Stimulated activated CD8-positive, alpha-beta memory T cell treated with anti-CD3 and anti-CD28 coated beads, Interleukin-4, amount 100 ng/mL, for 1 hour (primary cell): ENCODE measurements at regions not wholly inside any gene's neighbourhood (a gene's known extent, or its start where the extent isn't known, plus 50 kb on each side); places are given as distances from the start of the nearest gene placed in this dataset.
"Not testable (repeated sequence)": the region's sequence is repeated elsewhere in the genome, so short reads cannot be mapped to it uniquely, and the experiment has no call there.

ENCODE experiments used
- DNase-seq, 2 donors: peaks; one replicate each; pipeline ENCODE4 v3.0.0-alpha.2; 2020; ENCODE audit warnings: low read depth in 2 of 2, low spot score in 1 of 2

DNA sequence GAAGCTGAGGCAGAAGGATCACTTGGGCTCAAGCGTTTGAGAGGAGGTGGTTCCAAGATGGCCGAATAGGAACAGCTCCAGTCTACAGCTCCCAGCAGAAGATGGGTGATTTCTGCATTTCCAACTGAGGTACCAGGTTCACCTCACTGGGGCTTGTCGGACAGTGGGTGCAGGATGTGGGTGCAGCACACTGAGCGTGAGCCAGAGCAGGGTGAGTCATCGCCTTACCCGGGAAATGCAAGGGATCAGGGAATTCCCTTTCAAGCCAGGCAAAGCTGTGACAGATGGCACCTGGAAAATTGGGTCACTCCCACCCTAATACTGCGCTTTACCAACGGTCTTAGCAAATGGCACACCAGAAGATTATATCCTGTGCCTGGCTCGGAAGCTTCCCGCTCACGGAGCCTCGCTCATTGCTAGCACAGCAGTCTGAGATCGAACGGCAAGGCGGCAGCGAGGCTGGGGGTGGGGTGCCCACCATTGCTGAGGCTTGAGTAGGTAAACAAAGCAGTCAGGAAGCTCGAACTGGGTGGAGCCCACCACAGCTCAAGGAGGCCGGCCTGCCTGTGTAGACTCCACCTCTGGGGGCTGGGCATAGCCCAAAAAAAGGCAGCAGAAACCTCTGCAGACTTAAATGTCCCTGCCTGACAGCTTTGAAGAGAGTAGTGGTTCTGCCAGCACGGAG is 482.6 kb upstream of the DAB2 start:
- not testable (repeated sequence) for DNase-seq

GRCh38 chr5:39906146-39906545 is 481.4 kb upstream of the DAB2 start:
- DNase-seq = no peak

- no peak for DNase-seq
Observed at GRCh38 chr5:39905356-39905755, 480.6 kb upstream of the DAB2 start.

DNA sequence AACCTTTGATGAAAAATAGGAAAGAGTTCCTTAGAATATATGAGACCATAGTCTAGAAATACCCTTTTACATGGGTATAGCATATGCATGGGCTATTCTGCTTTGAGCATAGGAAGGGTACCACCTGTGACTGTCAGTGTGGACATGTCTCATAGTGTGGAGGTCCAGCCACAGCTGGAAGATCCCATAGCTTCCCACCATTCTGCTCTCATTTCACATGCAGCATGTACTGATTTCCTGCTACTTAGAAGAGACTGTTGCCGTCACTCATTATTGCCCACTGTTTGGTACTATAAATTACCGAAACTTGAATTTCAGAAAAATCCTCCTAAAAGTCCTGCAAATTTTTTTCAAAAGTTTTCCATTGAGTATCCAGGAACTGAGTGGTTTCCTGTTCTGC is 477.8 kb upstream of the DAB2 start:
- DNase-seq = no peak

DNA sequence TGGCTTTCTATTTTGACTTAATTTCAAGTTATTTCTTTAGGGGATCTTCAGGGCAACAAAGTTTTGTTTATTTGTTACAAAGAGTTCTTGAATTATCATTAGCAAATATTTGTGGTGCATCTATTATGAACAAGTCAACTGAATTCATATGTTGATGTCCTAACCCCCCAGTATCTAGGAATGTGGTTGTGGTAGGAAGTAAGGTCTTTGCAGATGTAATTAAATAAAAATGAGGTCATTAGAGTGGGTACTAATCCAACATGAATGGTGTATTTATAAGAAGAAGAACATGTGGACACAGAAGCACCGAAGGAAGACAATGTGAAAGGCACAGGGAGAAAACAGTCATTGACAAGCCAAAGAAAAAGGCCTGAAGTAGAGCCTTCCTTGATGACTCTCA is 474.0 kb upstream of the DAB2 start:
- DNase-seq = no peak

DNA sequence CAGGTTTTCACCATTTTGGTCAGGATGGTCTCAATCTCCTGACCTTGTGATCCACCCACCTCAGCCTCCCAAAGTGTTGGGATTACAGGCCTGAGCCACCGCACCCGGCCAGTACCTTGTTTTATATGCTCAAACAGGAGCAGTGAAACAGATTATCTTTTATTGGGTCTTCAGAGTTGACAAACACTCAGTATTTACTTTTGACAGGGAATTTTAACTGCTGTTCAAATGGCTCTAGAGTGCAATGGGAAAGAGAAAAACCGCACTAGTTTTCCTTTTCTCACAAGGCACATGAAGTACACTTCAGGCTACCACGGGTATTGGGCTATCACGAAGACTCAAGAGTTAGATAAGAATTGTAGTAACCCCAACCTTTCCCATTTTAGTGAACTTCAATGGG is 471.9 kb upstream of the DAB2 start:
- no peak for DNase-seq

DNA sequence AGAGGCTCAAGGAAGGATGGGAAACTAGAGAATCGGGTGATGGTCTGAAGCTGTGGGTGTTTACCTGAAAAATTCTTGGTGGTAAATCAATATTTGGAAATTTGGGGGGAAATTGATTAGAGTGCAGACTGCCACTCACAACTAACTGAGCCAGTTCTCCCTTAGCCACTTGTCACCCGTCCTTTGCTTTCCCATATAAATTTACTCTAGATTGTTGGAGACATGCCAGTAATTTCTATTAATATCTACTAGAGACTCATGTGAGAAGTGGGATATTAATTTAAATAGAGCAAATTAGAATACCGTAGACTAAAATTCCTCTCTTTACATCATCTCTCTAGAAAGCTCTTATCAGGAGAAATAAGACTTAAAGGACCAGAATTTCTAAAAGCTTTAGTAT is 471.3 kb upstream of the DAB2 start:
- DNase-seq = no peak

GRCh38 chr5:39892708-39893107 is 467.9 kb upstream of the DAB2 start:
- DNase-seq = no peak

DNA sequence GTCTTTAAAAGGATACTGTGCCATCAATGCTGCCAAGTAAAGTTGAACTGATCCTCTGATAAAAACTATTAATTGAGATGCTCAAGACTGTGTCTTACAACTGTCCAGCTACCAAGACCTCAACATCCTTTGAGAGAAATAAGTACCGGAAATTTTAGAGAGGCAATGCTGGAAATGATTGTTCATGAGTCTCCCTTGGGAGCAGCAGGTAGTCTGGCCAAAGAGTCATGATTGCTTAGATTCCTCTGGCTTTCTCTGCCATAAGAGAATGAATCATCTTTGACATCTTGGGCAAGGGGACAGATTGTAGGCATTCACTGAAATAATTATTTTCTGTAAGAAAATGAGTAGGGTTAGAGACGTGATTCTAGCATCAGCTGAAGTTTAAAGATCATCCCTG is 466.6 kb upstream of the DAB2 start:
- DNase-seq = no peak

- no peak for DNase-seq
Observed at GRCh38 chr5:39880985-39881384, 456.2 kb upstream of the DAB2 start.

DNA sequence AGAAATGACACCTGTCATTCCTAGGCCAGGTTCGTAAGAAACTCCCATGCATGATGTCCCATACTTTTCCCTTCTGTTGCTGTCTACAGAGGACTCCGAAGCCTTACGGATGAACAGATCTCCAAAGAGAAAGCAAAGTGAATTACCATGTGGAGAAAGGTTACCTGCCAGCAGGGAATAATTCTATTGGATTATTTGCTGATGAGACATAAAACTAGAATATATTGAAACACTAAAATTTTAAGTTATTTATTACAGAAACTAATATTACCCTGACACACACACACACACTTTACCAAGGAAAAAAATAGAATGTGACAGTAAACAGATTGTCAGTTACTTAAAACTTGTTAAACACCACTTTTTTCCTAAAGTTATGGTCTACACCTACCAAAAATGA is 452.7 kb upstream of the DAB2 start:
- DNase-seq = no peak

DNA sequence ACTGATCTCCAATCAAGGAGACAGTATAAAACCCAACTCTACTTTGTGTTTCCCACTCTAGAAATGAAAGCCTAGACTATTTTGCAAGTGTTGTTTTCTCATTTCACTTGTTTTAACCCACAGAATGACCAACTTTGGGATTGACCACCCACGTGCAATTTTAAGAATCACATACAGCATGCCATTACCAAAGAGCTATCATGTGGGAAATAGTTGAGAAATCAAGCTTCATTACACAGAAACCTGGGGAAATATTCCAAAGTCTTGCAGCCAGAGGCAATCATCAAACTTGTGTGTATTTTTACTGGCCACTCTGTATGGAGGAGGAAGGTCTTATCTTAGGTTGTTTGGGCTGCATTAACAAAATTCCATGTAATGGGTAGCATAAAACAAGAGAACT is 451.4 kb upstream of the DAB2 start:
- DNase-seq = no peak

DNA sequence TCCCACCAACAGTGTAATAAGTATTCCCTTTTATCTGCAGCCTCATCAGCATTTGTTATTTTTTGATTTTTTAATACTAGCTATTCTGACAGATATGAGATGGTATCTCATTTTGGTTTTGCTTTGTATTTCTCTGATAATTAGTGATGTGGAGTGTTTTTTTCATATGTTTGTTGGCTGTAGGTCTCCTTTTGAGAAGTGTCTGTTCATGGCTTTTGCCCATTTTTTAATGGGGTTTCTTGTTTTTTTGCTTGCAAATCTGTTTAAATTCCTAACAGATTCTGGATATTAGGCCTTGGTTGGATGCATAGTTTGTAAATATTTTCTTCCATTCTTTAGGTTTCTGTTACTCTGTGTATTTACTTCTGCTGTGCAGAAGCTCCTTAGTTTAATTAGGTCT is 445.4 kb upstream of the DAB2 start:
- no peak for DNase-seq

DNA sequence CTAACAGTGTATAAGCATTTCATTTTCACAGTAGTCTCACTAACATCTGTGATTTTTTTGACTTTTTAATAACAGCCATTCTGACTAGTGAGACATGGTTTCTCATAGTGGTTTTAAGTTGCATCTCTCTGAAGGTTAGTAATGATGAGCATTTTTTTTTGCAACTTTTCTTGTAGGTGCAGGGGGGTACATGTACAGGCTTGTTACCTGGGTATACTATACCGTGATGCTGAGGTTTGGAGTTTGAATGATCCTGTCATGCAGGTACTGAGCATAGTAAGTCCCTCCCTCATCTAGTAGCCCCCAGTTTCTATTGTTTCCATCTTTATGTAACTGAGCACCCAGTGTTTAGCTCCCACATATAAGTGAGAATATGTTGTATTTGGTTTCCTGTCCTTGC is 444.6 kb upstream of the DAB2 start:
- DNase-seq = no peak

GRCh38 chr5:39867923-39868322 is 443.1 kb upstream of the DAB2 start:
- no peak for DNase-seq

DNA sequence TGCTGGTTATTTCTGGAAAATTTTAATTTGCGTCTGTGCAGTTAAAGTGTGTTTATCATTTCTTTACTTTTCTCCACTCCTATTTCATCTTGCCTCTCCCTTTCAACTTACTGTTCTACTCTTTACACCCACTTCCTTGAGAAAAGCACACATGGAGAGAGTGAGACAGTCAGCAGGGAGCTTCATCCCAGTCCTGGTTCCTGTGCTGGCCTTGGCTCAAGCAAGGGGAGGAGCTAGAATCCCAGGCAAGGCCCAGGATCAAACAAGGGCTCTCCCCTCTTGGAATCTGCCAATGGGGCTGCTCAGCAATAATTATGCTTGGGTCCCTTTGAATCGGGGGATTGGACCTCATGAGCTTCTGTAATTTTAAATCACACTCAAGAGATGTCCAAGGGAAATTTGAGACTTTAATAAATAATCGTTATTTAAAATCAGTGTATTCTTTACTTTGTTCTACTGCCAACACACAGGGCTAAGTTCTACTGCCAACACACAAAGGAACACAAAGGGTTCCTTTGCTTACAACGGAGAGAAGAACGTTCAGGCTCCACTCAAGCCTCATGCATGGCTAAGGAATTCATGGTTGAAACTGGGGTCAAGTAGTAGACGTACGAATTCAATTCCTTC is 439.3 kb upstream of the DAB2 start:
- DNase-seq = no peak

- DNase-seq = no peak
Observed at GRCh38 chr5:39857041-39857440, 432.3 kb upstream of the DAB2 start.

GRCh38 chr5:39854771-39855410 is 430.1 kb upstream of the DAB2 start:
- no peak for DNase-seq

- no peak for DNase-seq
Observed at GRCh38 chr5:39850291-39850690, 425.5 kb upstream of the DAB2 start.

- DNase-seq = no peak
Observed at GRCh38 chr5:39846144-39846543, 421.4 kb upstream of the DAB2 start.

DNA sequence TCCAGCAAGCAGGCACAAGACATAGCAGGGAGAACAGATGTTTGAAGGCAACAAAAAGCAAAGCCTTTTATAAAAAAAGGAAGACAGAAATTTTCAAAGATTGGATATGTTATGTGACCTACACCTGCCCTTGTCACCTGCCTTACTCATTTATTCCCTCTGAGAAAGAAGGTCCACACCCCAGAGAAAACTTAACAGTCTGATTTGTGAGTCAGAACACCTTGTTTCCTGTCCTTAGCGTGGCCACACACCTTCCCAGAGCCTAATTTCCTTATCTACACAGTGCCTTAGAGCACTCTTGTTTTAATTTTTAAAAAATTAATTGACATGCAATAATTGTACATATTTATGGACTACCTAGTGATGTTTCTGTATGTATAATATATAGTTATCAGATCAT is 419.0 kb upstream of the DAB2 start:
- DNase-seq = no peak

DNA sequence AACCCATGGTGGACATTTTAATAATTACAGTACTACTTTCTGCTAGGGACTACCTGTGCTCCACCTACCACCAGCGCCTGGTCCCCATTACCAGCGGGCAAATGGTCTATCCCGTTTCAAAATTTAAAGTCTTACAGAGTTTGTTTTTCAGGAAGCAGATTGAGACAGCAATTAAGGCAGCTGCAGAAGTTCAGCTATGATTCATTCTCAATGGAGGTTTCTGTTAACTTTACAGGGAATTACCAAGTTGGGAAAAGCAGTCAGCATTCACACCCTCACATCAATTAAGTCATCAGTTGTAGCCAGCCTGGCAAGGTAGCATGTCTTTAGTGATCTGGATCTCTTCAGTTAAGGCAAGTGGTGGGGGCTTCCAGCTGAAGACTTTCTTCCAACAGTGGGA is 410.6 kb upstream of the DAB2 start:
- no peak for DNase-seq

DNA sequence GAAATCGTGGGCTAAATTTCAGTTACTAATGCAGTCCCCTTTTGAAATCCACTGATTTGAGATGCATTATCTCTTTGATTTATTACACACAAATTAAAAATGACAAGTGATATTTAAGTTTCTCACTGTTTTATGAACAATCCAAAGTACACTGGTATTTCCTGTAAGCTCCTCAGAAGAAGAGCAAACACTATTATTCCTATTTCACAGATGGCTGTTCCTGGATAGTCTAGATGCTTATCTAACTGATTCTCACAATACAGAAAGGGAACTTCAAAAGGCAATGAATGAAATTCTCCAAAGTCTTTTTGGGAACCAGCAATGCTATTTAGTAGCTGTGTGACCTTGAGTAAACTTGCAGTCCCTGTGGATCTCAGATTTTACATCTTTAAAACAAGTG is 404.7 kb upstream of the DAB2 start:
- no peak for DNase-seq
